PC-3 (cell line): ENCODE measurements at regions not wholly inside any gene's neighbourhood (a gene's known extent, or its start where the extent isn't known, plus 50 kb on each side); places are given as distances from the start of the nearest gene placed in this dataset.

Experiments
- ATAC-seq: fragments of 200-7000 bp; cut with Tn5 transposase; 2 replicates; pipeline ENCODE4 v1.9.1; 2020; ENCODE audit warnings: mild to moderate bottlenecking, moderate library complexity
- BruUV-seq: library from RNA; stranded (reverse); fragments of 400-500 nt; replicated peaks from 2 replicates; lab custom pipeline; 2021; lab: Mats Ljungman, UMichigan
- CTCF ChIA-PET: fragments of 300-600 bp; sonication (Branson Sonifier 250); formaldehyde crosslinking; loops from one replicate; lab custom pipeline; 2022; ENCODE audit warnings: antibody characterized with exemption; lab: Charles Lee
- POLR2A ChIA-PET: fragments of 300-600 bp; sonication (Branson Sonifier 250); formaldehyde crosslinking; loops from one replicate; lab custom pipeline; 2022; ENCODE audit warnings: antibody characterized with exemption; ENCODE audit not compliant: unreplicated experiment; lab: Charles Lee
- DNase-seq: peaks from one replicate; pipeline ENCODE4 v3.0.0-alpha.2; 2015
- H2AFZ ChIP-seq: fragments of 300-600 bp; sonication (generic); 2 replicates; pipeline ENCODE4 v1.6.0; 2016; ENCODE audit warnings: antibody characterized with exemption, low read length
- H3F3A ChIP-seq: fragments of 300-600 bp; sonication (generic); one replicate; pipeline ENCODE4 v1.6.0; 2017; ENCODE audit warnings: antibody characterized with exemption, low read length, control low read depth, mild to moderate bottlenecking; ENCODE audit not compliant: unreplicated experiment
- H3K27ac ChIP-seq: fragments of 300-600 bp; sonication (generic); 2 replicates; pipeline ENCODE4 v1.5.1; 2016; ENCODE audit warnings: mild to moderate bottlenecking, low read length
- H3K27me3 ChIP-seq: fragments of 300-600 bp; sonication (generic); 2 replicates; pipeline ENCODE4 v1.6.1; 2016; ENCODE audit warnings: low read length, mixed read lengths
- H3K36me3 ChIP-seq: fragments of 300-600 bp; sonication (generic); 2 replicates; pipeline ENCODE4 v1.6.1; 2016; ENCODE audit warnings: low read depth, mixed run types, low read length, mixed read lengths
- H3K4me1 ChIP-seq: fragments of 300-600 bp; sonication (generic); 2 replicates; pipeline ENCODE4 v1.5.1; 2016; ENCODE audit warnings: low read length; ENCODE audit not compliant: insufficient read depth
- H3K4me2 ChIP-seq: fragments of 300-600 bp; sonication (generic); 2 replicates; pipeline ENCODE4 v1.6.0; 2016; ENCODE audit warnings: low read length
- H3K4me3 ChIP-seq: fragments of 300-600 bp; sonication (generic); 2 replicates; pipeline ENCODE4 v1.5.1; 2016; ENCODE audit warnings: mild to moderate bottlenecking, low read length, mixed read lengths
- H3K79me2 ChIP-seq: fragments of 300-600 bp; sonication (generic); 2 replicates; pipeline ENCODE4 v1.6.1; 2017; ENCODE audit warnings: low read length, mixed read lengths
- H3K9ac ChIP-seq: fragments of 300-600 bp; sonication (generic); 2 replicates; pipeline ENCODE4 v1.6.0; 2016; ENCODE audit warnings: mild to moderate bottlenecking, low read length
- H3K9me2 ChIP-seq: fragments of 300-600 bp; sonication (generic); replicated peaks from 2 replicates; pipeline ENCODE4 v1.6.1; 2016; ENCODE audit warnings: mixed run types, low read length, mixed read lengths
- H3K9me3 ChIP-seq: fragments of 300-600 bp; sonication (generic); 2 replicates; pipeline ENCODE4 v1.6.1; 2016; ENCODE audit warnings: low read length, mixed read lengths
- H4K20me1 ChIP-seq: fragments of 300-600 bp; sonication (generic); 2 replicates; pipeline ENCODE4 v1.6.1; 2016; ENCODE audit warnings: low read length, mixed read lengths
- EZH2 ChIP-seq: fragments of 300-600 bp; sonication (generic); IDR thresholded peaks from one replicate; pipeline ENCODE4 v1.6.1; 2017; ENCODE audit warnings: antibody characterized with exemption, mild to moderate bottlenecking, low read length; ENCODE audit not compliant: unreplicated experiment
- EZH2phosphoT487 ChIP-seq: fragments of 300-600 bp; sonication (generic); IDR thresholded peaks from 2 replicates; pipeline ENCODE4 v1.6.1; 2018; ENCODE audit warnings: mild to moderate bottlenecking, antibody characterized with exemption, low read length, borderline replicate concordance
- intact Hi-C: fragments of 100-400 bp; cut with micrococcal nuclease; formaldehyde crosslinking; loops from 2 replicates; pipeline ENCODE4 v1.9.0; 2023
- TF ChIP-seq, protein P1 (sequence below): fragments of 300-600 bp; sonication (generic); conservative IDR thresholded peaks from 2 replicates; pipeline ENCODE4 v1.5.1; 2017; ENCODE audit warnings: antibody characterized with exemption, low read depth, mild to moderate bottlenecking, low read length

- no peak for DNase-seq
- CTCF ChIA-PET = no interaction called here
- Histone ChIP-seq H3K9me2 (no peaks in the 10 kb centered on the region), H3K36me3 (no peaks in the 10 kb centered on the region), H3K9me3 (peaks cover 15% of the 10 kb centered on the region; the same call in 1 of the 2 replicates), H2AFZ (no peak overlapping the region), H3K4me3 (no peak overlapping the region), H3K4me1 (no peaks in the 10 kb centered on the region), H3K79me2 (no peaks in the 10 kb centered on the region), H3K27me3 (no peaks in the 10 kb centered on the region), H3K27ac (no peak overlapping the region), H4K20me1 (no peaks in the 10 kb centered on the region), H3K9ac (no peak overlapping the region), H3K4me2 (no peak overlapping the region), H3F3A (no peaks in the 10 kb centered on the region)
- POLR2A ChIA-PET = no interaction called here
- TF ChIP-seq EZH2phosphoT487 = no peak
- TF ChIP-seq, protein P1, sequence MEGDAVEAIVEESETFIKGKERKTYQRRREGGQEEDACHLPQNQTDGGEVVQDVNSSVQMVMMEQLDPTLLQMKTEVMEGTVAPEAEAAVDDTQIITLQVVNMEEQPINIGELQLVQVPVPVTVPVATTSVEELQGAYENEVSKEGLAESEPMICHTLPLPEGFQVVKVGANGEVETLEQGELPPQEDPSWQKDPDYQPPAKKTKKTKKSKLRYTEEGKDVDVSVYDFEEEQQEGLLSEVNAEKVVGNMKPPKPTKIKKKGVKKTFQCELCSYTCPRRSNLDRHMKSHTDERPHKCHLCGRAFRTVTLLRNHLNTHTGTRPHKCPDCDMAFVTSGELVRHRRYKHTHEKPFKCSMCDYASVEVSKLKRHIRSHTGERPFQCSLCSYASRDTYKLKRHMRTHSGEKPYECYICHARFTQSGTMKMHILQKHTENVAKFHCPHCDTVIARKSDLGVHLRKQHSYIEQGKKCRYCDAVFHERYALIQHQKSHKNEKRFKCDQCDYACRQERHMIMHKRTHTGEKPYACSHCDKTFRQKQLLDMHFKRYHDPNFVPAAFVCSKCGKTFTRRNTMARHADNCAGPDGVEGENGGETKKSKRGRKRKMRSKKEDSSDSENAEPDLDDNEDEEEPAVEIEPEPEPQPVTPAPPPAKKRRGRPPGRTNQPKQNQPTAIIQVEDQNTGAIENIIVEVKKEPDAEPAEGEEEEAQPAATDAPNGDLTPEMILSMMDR = no peak
- no peak for TF ChIP-seq EZH2
- ATAC-seq = no peak
- BruUV-seq = no TSS peak
- intact Hi-C loops = no loop called here
Measured at GRCh38 chr11:135022454-135022853, 610.4 kb upstream of the B3GAT1 start.

- Histone ChIP-seq H3K4me2 (no peak overlapping the region), H3K9me2 (no peaks in the 10 kb centered on the region), H3K36me3 (no peaks in the 10 kb centered on the region), H3K4me1 (no peaks in the 10 kb centered on the region), H3F3A (no peaks in the 10 kb centered on the region), H3K27me3 (no peaks in the 10 kb centered on the region), H3K9ac (no peak overlapping the region), H4K20me1 (no peaks in the 10 kb centered on the region), H3K9me3 (peaks cover 15% of the 10 kb centered on the region; the same call in 1 of the 2 replicates), H2AFZ (no peak overlapping the region), H3K4me3 (no peak overlapping the region), H3K79me2 (no peaks in the 10 kb centered on the region), H3K27ac (no peak overlapping the region)
- no peak for ATAC-seq
- no peak for DNase-seq
- POLR2A ChIA-PET = no interaction called here
- intact Hi-C loops = no loop called here
- no peak for TF ChIP-seq EZH2phosphoT487
- TF ChIP-seq, protein P1 = no peak
- TF ChIP-seq EZH2 = no peak
- CTCF ChIA-PET = no interaction called here
- no TSS peak for BruUV-seq
Measured at GRCh38 chr11:135019899-135020298, 607.9 kb upstream of the B3GAT1 start.

GRCh38 chr11:135019343-135019871, 607.4 kb upstream of the B3GAT1 start:
- CTCF ChIA-PET = no interaction called here

More at GRCh38 chr11:135019343-135019871, 607.4 kb upstream of the B3GAT1 start:
- no peak overlapping the region for H3K9ac ChIP-seq
- no peaks in the 10 kb centered on the region for H3K9me2 ChIP-seq
- DNase-seq (no peak), ATAC-seq (no peak)
- no peaks in the 10 kb centered on the region for H3K79me2 ChIP-seq
- peaks cover 15% of the 10 kb centered on the region; the same call in 1 of the 2 replicates for H3K9me3 ChIP-seq
- H3K36me3 ChIP-seq = no peaks in the 10 kb centered on the region
- no peak for TF ChIP-seq EZH2phosphoT487
- TF ChIP-seq, protein P1 = no peak
- TF ChIP-seq EZH2 = no peak
- H3K4me3 ChIP-seq = no peak overlapping the region
- no peaks in the 10 kb centered on the region for H3K4me1 ChIP-seq
- POLR2A ChIA-PET = no interaction called here
- no peak overlapping the region for H3K4me2 ChIP-seq
- H3F3A ChIP-seq = no peaks in the 10 kb centered on the region
- no peaks in the 10 kb centered on the region for H4K20me1 ChIP-seq
- no peak overlapping the region for H2AFZ ChIP-seq
- BruUV-seq = no TSS peak
- no peak overlapping the region for H3K27ac ChIP-seq
- H3K27me3 ChIP-seq = no peaks in the 10 kb centered on the region
- intact Hi-C loops = no loop called here
